GM23338 (cell line): ENCODE measurements at regions not wholly inside any gene's neighbourhood (a gene's known extent, or its start where the extent isn't known, plus 50 kb on each side); places are given as distances from the start of the nearest gene placed in this dataset.

Experiments used
- CTCF ChIP-seq, 2 experiments: fragments of 200-600 bp in 1 of 2; sonication (generic) in 1 of 2; conservative IDR thresholded peaks; 2 replicates each; pipeline versions ENCODE4 v1.5.1 to v1.6.1; 2016 to 2017; ENCODE audit warnings: antibody characterized with exemption in 2 of 2, low read depth in 2 of 2, mild to moderate bottlenecking in 2 of 2, moderate library complexity in 1 of 2
- ETS1 ChIP-seq: IDR thresholded peaks from 2 replicates; pipeline ENCODE4 v1.6.1; 2016; ENCODE audit warnings: antibody characterized with exemption
- EZH2 ChIP-seq: fragments of 200-600 bp; sonication (generic); IDR thresholded peaks from one replicate; pipeline ENCODE4 v1.8.0; 2017; ENCODE audit warnings: antibody characterized with exemption, mild to moderate bottlenecking, low read depth; ENCODE audit not compliant: unreplicated experiment
- EZH2phosphoT487 ChIP-seq: fragments of 200-600 bp; sonication (generic); IDR thresholded peaks from one replicate; pipeline ENCODE4 v1.8.1; 2018; ENCODE audit warnings: antibody characterized with exemption; ENCODE audit not compliant: unreplicated experiment
- NANOG ChIP-seq: IDR thresholded peaks from 2 replicates; pipeline ENCODE4 v1.6.1; 2016; ENCODE audit warnings: antibody characterized with exemption, borderline replicate concordance
- POLR2AphosphoS5 ChIP-seq: IDR thresholded peaks from 2 replicates; pipeline ENCODE4 v1.6.1; 2016; ENCODE audit warnings: antibody characterized with exemption, low read depth
- ZNF114 ChIP-seq: fragments of 250-450 bp; sonication (Bioruptor Pico); IDR thresholded peaks from 2 replicates; pipeline ENCODE4 v1.5.0; 2020; ENCODE audit warnings: mild to moderate bottlenecking, moderate library complexity
- ZNF331 ChIP-seq: fragments of 250-450 bp; sonication (Bioruptor Pico); IDR thresholded peaks from 2 replicates; pipeline ENCODE4 v1.5.0; 2020; ENCODE audit warnings: low read depth, mild to moderate bottlenecking, moderate library complexity
- ZNF462 ChIP-seq: fragments of 250-450 bp; sonication (Bioruptor Pico); IDR thresholded peaks from 2 replicates; pipeline ENCODE4 v1.5.0; 2020; ENCODE audit warnings: mild to moderate bottlenecking, moderate library complexity

- TF ChIP-seq EZH2 (no peak), CTCF (conservative IDR thresholded peaks at IDR 0.05; ENCODE audit: low read depth in 2 of 2) (no peak), NANOG (no peak), ZNF331 (no peak), ZNF114 (CRISPR knock-in tag) (no peak), EZH2phosphoT487 (no peak), ZNF462 (CRISPR knock-in tag) (no peak), POLR2AphosphoS5 (no peak), ETS1 (no peak)
These were observed 214.1 kb downstream of the USP6NL start for GRCh38 chr10:11397077-11397965.
